Cardiac muscle cell (in vitro differentiated cells and primary cell): ENCODE measurements at regions not wholly inside any gene's neighbourhood (a gene's known extent, or its start where the extent isn't known, plus 50 kb on each side); places are given as distances from the start of the nearest gene placed in this dataset.
A peak's percentile ranks its signal among the peaks of the same experiment; 100 is the strongest.

Experiments
- DNase-seq, 2 donors: peaks; one replicate each; pipeline versions ENCODE4 v3.0.0 to v3.0.0-alpha.2; 2010 to 2017; ENCODE audit warnings: low read depth in 1 of 2, low spot score in 1 of 2
- H3K27ac ChIP-seq: fragments of 200-600 bp; sonication (generic); 2 replicates; pipeline ENCODE4 v1.5.1; 2016
- H3K27me3 ChIP-seq: fragments of 200-600 bp; sonication (generic); 2 replicates; pipeline ENCODE4 v1.6.0; 2016; ENCODE audit warnings: control low read depth
- H3K36me3 ChIP-seq: fragments of 200-600 bp; sonication (generic); 2 replicates; pipeline ENCODE4 v1.5.1; 2016; ENCODE audit warnings: control low read depth
- H3K4me1 ChIP-seq: fragments of 200-600 bp; sonication (generic); 2 replicates; pipeline ENCODE4 v1.8.1; 2017; ENCODE audit warnings: low read depth, mild to moderate bottlenecking, mixed run types
- H3K4me3 ChIP-seq: fragments of 200-600 bp; sonication (generic); 2 replicates; pipeline ENCODE4 v1.5.1; 2016; ENCODE audit warnings: mild to moderate bottlenecking
- H3K9me3 ChIP-seq: fragments of 200-600 bp; sonication (generic); 2 replicates; pipeline ENCODE4 v1.5.1; 2017; ENCODE audit warnings: low read depth, mild to moderate bottlenecking, control low read depth
- CTCF ChIP-seq: IDR thresholded peaks from 2 replicates; pipeline ENCODE4 v1.5.1; 2012; ENCODE audit warnings: low read depth, mild to moderate bottlenecking, low read length

GRCh38 chr21:31548688-31549087, 110.8 kb upstream of the SOD1 start:
- no peak overlapping the region for H3K27ac ChIP-seq
- H3K4me1 ChIP-seq: peaks cover 7% of the 10 kb centered on the region
- no peak for TF ChIP-seq CTCF
- no peak overlapping the region for H3K4me3 ChIP-seq
- no peaks in the 10 kb centered on the region for H3K36me3 ChIP-seq
- no peak for DNase-seq
- H3K9me3 ChIP-seq: no peaks in the 10 kb centered on the region
- H3K27me3 ChIP-seq: no peaks in the 10 kb centered on the region

- peak in 1 of 2 donors; percentile 58 for DNase-seq
These were observed 112.9 kb upstream of the SOD1 start for GRCh38 chr21:31546443-31547170.

GRCh38 chr21:31545036-31545435, 114.5 kb upstream of the SOD1 start:
- Histone ChIP-seq H3K27me3 (no peaks in the 10 kb centered on the region), H3K27ac (no peak overlapping the region), H3K4me1 (peaks cover 7% of the 10 kb centered on the region), H3K36me3 (no peaks in the 10 kb centered on the region), H3K9me3 (no peaks in the 10 kb centered on the region), H3K4me3 (no peak overlapping the region)
- DNase-seq: no peak
- no peak for TF ChIP-seq CTCF

More at GRCh38 chr21:31546443-31547170, 112.9 kb upstream of the SOD1 start:
- no peak for TF ChIP-seq CTCF
- H3K4me1 ChIP-seq: peaks cover 7% of the 10 kb centered on the region
- H3K27me3 ChIP-seq: no peaks in the 10 kb centered on the region
- H3K36me3 ChIP-seq: no peaks in the 10 kb centered on the region
- H3K4me3 ChIP-seq: no peak overlapping the region
- no peak overlapping the region for H3K27ac ChIP-seq
- no peaks in the 10 kb centered on the region for H3K9me3 ChIP-seq

GRCh38 chr21:31543191-31543590, 116.3 kb upstream of the SOD1 start:
- Histone ChIP-seq H3K36me3 (no peaks in the 10 kb centered on the region), H3K4me1 (peaks cover 7% of the 10 kb centered on the region), H3K27me3 (no peaks in the 10 kb centered on the region), H3K9me3 (no peaks in the 10 kb centered on the region), H3K4me3 (no peak overlapping the region), H3K27ac (no peak overlapping the region)
- peak in 1 of 2 donors; percentile 66 for DNase-seq
- TF ChIP-seq CTCF: no peak

GRCh38 chr21:31538816-31539215, 120.7 kb upstream of the SOD1 start:
- no peaks in the 10 kb centered on the region for H3K4me1 ChIP-seq
- peak in 1 of 2 donors; percentile 84 for DNase-seq
- no peaks in the 10 kb centered on the region for H3K27me3 ChIP-seq
- no peak overlapping the region for H3K4me3 ChIP-seq
- no peak for TF ChIP-seq CTCF
- H3K27ac ChIP-seq: peak overlapping the region; percentile 54
- no peaks in the 10 kb centered on the region for H3K36me3 ChIP-seq
- H3K9me3 ChIP-seq: no peaks in the 10 kb centered on the region
